NCI-H2171 treated with DMSO at 0.1 percent for 48 hours (cell line): ENCODE measurements at regions not wholly inside any gene's neighbourhood (a gene's known extent, or its start where the extent isn't known, plus 50 kb on each side); places are given as distances from the start of the nearest gene placed in this dataset.
A peak's percentile ranks its signal among the peaks of the same experiment; 100 is the strongest.
"Not testable (repeated sequence)": the region's sequence is repeated elsewhere in the genome, so short reads cannot be mapped to it uniquely, and the experiment has no call there.

Experiments
- DNase-seq: peaks from one replicate; lab custom pipeline; 2025; lab: John Stamatoyannopoulos, UW

DNA sequence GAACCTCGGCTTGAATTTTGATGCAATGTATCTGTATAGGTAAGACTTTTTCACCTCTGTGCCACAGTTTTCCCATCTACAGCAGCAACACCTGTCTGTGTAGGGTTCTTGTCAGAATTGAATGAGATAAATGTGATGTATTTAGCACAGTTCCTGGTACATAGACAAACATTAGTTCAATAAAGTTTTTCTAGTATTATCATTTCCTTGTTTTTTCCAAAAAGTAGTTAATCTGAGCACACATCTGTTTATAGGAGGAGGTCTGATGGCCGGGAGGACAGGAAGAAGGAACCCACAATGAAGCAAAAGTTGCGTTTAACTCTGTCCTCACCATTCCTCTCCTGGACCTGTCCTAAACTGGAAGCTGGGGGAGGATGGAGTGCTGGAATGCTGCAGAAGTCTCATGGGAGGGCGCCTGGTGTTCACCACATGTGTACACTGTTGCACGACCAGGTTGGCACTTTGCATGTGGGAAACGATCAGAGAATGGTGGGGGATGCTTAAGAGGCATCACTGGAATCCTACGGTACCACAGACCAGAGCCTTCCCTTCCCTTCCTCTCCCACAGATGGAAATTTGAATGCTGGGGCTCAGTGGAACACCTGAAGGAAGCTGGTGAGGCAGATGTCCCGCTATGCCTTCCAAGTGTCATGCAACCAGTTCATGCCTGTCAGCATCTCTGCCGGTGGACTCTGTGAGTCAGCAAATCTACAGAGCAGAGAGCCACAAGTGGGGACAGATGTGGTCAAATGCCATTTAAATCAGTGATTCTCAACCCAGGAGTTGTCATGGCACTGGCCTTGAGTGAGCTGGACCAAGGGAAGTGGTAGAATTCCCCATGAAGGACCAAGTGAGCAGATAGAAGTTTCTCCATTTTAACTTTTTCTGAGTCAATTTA lies 315.6 kb downstream of the DLEU7 start:
- no peak for DNase-seq

DNA sequence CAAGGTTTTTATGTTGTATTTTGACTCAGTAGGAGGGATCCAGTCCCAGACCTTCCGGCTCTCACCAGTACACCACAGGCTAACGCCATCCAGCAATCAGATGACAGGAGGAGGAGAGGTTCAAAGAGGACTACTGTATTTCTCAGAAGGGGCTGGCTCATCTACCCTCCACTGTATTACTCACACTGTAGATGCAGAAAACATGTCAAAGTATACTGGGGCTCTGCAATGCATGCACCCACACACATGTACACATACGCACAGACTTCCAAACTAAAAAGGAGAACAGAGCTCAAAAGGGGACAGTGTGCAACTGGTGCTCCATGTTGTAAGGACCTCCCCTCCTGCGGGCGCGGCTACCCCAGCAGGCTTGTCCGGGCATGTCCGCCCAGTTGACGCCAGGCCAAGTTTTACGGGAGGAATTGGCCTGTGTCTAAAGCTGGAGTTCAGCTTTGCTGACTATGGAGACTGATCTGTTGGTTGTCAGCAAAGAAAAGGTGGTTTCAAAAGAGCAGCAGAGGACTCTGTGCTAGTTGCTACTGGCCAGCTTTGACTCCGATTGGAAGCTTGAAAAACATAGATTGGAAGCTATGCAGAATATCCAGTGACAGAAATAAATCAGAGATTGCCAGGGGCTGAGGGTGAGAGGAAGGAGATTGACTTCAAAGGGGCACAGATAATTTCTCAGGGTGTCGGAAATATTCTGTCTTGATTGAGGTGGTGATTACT lies 314.2 kb downstream of the DLEU7 start:
- DNase-seq: peak; percentile 56

DNA sequence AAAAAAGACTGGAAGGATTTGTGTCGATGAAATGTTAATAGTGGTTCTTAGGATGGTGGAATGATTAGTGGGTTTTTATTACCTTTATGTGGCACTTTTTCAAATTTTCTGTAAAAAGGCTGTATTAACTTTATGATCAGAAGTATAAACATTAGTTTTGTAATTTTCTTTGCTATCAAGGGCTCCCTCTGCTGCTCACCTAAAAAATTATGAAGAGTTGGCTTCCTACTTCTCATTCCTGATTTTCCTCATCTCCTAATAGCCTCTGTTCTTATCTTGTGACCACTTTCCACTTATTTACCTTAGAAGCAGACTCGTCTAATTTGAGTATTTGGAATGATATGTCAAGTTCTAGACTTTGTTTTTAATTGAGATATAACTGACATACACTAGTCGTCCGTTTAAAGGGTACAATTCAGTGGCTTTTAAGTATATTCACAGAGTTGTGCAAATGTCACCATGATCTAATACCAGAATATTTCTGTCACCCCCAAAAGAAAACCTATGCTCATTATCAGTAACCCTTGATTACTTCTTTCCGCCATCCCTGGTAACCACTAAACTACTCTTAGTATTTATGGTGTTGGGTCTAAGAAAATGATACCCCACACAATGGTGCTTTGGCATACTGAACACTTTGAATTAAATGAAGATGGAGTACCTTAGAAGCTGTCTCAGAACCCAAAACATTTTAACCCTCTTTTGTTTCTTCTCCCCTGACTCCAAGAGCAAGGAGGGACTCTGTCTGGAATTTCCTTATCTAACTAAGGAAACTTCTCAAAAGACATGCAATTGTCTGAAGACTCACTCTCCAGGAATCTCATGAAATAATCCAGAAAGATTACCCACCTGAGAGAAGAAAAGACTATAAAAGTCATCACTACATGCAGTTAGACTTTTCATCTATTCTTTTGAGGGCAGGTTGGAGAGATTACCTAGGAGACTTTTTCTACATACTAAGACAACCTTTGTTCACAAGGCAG lies 311.3 kb downstream of the DLEU7 start:
- peak; percentile 17 for DNase-seq

DNA sequence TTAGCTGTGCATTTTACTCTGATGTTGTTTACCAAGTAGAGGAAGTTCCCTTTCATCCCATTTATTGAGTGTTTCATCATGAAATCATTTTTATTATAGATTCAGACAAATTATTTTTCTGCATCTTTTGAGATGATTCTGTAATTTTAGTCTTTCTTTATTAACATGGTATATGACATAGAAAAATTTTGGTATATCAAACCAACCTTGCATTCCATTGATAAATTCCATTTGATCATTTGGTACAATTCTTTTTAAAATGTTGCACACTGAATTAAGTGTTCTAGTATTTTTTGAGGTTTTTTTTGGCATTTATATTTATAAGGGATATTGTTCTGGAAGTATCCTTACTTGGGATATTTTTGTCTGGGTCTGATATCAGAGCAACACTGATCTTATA lies 308.4 kb downstream of the DLEU7 start:
- DNase-seq: no peak

DNA sequence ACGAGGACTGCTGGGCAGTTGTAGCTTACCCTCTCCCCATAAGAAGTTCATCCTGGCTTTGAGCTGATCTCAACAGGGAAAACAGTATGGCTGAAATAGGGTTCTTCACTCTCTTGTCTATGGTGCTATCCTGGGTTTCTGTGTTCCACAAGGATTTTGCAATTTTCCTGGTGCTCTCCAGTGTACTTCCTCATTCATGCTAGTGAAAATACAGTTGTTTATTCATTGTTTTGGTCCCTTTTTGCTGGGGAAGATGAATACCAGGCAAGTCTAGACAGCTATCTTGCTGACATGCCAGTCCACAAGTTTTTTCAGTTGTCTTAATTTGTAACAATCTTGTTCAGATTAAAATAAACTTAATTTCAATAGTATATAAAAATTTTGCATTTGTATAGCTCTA lies 306.5 kb downstream of the DLEU7 start:
- no peak for DNase-seq

DNA sequence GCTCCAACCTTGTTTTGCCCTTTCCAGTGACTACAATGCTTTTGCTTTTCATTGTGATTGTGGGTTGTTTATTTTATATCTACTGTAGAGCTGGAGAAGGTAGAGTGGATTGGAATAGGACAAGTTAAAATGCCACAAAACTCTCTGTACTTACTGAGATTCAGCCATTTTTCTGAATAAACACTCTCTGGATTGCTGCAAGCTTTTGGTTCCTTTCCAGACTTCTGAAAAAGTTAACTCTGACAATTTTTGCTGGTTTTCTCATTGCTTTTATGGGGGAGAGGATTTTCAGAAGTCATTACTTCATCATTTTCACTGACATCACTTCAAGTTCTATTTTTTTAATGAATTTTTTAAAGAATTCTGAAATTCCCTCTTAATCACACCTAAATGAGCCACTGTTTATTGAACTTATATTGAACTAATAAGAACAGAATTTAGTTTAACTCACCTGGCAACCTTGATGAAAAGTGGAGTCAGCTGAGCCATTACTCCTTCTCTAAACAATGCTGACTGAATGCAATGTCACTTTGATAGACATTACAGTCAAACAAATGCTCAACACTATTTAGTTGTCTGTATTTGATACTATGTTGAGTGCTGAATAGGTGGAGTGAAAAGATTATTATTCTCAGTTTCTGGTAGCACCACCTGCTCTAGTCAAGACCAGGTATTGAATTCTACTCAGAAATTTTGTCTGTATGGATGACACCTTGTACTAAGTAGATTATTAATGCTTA lies 303.5 kb downstream of the DLEU7 start:
- DNase-seq: no peak

DNA sequence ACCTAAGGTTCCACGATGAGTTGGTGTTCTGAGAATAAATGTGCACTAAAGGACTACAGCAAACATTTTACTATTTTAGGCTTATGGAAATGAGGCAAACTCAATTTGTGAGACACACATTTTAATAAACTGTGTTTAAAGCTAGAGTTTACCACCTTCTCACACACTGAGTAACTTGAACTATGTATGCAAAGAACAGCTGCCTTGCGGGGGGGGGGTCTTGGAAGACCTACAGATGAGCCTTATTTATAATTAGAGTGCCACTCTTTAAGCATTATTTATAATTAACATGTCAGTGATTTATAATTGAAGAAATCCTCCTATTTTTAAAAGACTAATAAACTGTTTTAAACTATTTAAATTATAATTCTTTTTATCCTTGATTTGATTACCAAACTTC lies 300.4 kb downstream of the DLEU7 start:
- no peak for DNase-seq

DNA sequence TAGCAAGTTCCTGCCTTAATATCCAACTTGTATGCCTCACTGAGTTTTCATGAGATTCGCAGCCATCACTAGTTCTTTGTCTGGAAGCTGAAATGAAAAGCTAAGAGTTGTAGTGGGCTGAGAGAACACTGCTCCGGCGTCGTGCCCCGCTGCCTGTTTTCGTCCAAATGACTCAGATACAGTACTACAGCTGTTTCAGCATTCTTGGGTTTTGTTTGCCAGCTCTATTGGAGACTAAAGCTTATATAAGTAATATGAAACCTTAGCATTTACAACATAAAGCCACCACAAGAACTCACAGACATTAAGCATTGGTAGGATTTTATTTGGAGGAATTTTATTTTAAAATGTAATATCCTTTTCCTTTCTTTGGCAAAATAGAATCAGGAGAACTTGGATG lies 299.7 kb downstream of the DLEU7 start:
- DNase-seq: peak; percentile 22

DNA sequence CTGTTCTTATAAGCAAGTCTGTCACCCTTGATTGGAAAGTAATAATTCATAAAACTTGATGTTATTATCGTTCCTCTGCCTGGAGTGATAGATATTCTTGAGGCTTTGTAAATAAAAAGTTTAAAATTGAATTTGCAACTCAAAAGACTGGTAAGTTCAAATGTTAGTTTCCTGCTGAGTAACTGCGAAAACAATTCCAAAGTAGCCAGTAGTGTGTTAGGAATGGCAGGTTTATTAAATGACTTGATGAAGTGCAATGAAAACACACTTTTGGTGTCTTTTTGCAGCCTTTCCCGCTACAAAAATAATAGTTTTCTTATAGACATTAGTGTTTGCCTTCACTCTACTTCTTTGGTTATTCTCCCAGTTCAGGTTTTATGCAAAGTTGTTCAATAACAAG lies 299.3 kb downstream of the DLEU7 start:
- DNase-seq: no peak

DNA sequence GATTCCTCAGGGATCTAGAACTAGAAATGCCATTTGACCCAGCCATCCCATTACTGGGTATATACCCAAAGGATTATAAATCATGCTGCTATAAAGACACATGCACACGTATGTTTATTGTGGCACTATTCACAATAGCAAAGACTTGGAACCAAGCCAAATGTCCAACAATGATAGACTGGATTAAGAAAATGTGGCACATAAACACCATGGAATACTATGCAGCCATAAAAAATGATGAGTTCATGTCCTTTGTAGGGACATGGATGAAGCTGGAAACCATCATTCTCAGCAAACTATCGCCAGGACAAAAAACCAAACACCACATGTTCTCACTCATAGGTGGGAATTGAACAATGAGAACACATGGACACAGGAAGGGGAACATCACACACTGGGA lies 296.3 kb downstream of the DLEU7 start:
- not testable (repeated sequence) for DNase-seq

DNA sequence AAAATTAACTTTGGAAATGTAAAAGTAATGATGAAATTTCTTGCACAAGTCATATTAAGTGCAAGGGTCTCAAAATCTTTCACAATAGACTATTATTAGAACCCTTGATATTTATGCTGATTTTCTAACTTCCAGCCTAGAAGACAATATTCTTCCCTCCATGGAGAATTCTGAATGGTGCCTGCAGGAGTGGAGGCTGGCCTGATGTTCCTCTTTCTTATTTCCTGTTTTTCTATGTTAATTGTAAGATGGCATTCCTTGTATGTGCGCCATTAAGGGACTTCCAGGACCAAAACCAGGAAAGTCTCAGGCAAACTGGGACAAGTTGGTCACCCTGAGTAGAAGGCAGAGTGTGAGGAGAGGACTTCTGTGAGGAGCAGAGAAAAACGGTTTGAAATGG lies 294.9 kb downstream of the DLEU7 start:
- DNase-seq: no peak

DNA sequence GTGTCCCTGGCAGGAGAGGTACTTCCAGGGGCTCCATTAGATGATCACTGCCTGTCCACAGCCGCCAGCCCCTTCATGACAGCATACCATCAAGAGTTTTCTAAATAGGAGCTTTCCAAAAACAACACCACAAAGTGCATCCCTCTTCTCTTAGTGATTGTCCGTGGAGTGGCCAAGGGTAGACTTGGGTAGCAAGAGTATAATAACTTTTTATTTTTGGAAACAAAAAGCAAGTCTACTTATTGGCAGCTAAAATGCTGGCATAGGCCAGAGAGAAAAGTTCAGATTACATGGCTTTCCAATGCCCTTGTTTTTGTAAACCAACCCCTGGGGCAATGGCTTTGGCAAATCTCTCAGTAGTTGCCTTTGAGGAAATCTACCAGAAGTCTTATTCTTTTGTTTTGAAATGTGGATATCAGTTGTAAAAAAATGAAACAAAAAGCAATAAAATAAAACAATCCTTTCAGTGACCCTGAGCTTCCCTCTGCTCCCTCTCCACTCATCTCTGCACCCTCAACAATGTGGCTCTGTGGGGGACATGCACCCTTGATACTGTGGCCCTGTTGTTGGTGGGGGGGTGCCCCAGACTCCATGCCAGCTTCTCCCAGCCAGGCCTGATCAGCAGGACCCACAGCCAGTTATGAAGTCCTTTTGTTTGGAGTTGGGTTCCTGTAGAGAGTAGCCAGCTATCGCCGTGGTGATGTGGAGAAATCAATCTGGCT lies 294.1 kb downstream of the DLEU7 start:
- no peak for DNase-seq

DNA sequence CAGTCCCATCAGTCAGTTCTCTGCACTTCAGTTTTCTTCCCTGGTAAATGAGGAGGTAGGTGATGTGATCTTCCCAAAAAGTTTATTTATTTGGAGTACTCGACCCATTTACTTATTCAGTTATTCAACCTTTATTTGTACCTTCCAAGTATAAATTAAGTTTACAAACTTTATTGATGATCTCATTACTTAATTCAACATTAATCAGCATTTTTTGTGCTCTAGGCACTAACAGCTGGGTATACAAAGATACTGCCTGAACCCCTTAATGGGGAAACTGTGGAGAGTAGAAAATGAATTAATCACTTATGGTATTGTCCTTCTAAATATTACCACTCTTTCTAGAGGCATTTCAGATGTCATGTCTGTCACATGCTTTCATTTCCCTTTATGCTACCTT lies 293.3 kb downstream of the DLEU7 start:
- no peak for DNase-seq

DNA sequence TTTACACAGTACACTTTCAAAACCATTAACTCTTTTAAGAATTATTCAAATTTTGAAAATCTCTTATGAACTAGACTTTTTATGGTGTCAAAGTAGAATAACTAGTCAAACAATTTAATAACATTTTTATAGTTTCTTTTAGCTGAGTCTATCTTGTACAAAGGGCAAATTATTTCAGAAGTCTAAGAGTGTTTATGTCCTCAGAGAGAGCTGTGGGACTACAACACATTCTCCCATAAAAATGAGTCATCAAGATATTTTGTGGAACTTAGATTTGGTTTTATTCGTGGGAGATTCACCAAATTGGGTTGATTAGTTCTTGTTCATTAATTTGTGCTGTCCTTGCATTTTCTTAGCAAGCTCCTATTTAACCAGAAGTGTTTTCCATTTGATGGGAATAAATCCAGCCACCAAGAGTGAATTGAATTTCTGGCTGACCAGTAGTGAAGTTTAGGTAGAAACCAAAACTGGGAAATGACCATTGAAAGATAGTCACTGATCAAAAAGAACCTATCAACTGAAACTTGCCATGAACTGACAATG lies 291.0 kb downstream of the DLEU7 start:
- DNase-seq: no peak

DNA sequence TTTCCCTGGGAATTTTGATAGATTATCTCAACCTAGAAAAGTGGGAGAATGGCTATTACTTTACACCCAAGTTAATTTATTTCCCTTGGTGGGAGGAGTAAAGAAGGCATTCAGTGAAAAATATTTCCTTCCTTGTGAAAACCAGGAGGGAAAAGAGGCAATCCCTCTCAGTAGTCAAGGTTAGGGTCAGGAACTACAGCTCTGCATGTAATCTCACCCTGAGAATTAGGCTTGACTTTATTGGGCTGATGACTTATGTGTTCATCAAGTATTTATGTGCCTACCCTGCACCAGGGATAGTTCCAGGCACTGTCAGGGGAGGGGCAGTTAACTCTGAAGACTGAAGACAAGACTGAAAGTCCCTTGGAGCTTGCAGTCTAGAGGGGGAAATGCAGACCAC lies 281.8 kb downstream of the DLEU7 start:
- no peak for DNase-seq

DNA sequence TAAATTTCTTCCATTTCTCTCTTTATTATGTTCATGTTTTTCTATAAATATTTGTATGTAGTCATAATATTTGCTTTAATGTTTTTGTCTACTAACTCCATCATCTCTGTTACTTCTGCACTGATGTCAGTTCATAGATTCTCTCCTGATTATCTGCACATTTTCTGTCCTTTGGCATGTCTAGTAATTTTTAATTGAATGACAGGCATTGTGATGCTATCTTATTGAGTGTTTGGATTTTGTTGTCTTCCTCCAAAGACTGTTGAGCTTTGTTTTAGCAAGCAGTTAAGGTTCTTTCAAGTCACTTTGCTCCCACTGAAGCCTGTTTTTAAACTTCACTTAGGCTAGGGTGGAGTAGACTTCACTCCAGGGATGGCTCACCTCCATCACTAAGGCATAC lies 276.8 kb downstream of the DLEU7 start:
- DNase-seq: no peak

DNA sequence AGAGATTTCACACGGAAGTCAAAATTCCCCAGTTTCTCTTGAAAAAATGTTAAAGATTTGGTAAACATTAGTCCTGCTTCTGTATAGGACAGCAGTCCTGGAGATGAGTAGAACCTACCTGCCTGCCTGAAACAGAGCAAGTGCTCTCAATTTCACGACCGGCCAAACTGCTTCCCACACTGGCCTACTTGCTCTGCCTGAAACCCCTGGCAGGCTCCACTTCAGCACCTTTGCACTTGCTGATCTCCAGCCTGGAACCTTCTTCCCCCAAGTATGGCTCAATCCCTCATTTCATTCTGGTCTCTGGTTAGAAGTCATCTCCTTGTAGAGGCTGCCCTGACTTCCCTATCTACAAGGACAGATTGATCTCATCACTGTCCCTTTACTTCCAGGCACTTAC lies 271.4 kb downstream of the DLEU7 start:
- no peak for DNase-seq

DNA sequence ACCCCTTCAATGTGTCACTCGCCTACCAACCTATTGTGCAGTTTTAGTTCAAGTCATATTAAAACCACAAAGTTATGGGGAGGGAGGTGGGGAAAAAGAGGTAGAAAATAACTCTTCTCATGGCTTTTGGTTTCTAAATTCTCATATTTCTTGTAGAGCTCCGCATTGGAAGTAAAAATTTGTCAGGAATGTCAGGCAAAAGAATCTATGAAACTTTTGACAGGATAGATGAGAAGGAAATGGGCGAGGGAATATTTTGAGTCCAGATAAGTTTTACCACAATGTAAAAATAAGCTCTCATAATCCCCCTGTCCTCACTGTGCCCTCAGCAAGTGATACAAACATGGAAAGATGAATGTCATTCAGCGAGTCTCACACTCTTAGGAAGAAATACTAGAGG lies 270.4 kb downstream of the DLEU7 start:
- no peak for DNase-seq

DNA sequence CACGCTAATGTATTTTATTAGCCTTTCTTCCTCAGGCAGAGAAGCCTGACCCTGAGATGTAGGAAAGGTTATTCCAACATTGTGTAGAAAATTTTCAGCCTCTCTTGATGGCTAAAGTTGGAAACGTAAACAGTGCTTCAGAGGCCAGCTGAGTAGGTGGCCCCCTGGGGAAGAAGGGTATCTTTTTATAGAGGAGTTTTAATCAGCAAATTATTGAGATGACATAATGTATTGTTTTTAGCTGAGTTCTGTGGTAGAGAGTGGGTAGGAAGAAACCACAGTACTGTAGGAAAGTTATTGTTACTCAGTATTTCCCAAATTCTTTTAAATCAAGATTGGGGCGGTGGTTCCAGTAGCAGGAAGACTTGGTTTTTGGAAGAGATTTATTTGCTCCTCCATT lies 268.8 kb downstream of the DLEU7 start:
- no peak for DNase-seq

DNA sequence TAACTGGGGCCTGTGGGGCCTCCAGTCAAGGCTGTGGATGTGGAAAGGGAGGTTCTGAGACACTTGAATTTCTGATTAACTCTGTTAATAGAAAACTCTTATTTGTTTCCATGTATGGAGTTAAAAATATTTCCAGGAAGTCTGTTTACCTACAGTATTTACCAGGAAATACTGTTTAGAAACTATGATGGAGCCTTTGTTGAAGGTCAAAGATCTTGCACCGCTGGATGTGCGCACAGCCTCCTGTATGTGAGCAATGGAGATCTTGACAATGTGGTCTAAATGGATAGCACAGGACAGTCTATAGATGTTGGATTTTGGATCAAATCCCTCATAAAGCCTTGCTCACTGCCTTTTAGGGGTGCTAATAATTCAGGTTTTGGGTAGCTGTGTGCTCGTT lies 268.4 kb downstream of the DLEU7 start:
- no peak for DNase-seq

DNA sequence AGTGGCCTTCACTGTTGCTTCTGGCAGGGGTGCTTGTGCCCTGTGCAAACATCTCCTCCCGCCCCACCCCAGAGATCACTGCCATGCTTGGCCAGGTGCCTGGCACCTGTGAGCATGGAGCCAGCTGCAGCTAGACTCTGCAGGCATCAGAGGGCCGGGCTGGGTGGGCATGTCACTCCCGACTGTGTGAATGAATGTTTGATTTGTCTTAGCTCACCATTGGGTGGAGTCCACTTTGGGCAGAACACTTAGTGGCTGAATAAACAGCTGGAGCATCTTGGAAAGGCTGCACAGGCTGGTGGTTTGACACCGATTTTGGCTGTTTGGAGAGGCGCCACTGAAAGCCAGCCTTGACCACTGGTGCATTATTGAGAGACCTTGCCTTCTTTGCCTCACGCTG lies 267.3 kb downstream of the DLEU7 start:
- DNase-seq: no peak
